NB4 (cell line): ENCODE measurements at regions not wholly inside any gene's neighbourhood (a gene's known extent, or its start where the extent isn't known, plus 50 kb on each side); places are given as distances from the start of the nearest gene placed in this dataset.

Experiments used
- MYC ChIP-seq: IDR thresholded peaks from 2 replicates; pipeline ENCODE4 v1.6.1; 2011; ENCODE audit warnings: low read depth, low read length
- POLR2A ChIP-seq: IDR thresholded peaks from 2 replicates; pipeline ENCODE4 v1.6.1; 2011; ENCODE audit warnings: mild to moderate bottlenecking; ENCODE audit not compliant: insufficient read length; ENCODE audit errors: extremely low read depth
- TF ChIP-seq, protein P1 (sequence below): IDR thresholded peaks from one replicate; pipeline ENCODE4 v1.5.1; 2012; ENCODE audit warnings: low read depth, low read length

DNA sequence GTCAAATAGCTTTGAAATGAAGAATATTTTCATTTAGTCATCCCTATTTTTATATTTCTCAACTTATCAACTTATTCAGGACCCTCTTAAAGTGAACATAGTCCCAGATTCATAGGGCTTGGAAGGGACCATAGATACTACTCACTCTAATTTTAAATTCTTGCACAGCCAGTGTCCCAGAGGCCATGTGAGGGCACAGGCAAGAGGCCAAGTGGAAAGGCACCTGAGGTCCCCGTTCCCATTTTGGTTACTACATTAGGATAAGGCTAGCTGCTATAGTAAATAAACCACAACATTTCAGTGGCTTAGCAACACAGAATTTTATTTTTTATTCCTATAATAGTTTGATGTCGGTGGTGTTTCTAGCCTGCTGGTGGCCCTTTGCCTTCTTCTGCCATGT is 227.8 kb downstream of the SPTSSA start:
- TF ChIP-seq POLR2A, result no peak
- TF ChIP-seq, protein P1, sequence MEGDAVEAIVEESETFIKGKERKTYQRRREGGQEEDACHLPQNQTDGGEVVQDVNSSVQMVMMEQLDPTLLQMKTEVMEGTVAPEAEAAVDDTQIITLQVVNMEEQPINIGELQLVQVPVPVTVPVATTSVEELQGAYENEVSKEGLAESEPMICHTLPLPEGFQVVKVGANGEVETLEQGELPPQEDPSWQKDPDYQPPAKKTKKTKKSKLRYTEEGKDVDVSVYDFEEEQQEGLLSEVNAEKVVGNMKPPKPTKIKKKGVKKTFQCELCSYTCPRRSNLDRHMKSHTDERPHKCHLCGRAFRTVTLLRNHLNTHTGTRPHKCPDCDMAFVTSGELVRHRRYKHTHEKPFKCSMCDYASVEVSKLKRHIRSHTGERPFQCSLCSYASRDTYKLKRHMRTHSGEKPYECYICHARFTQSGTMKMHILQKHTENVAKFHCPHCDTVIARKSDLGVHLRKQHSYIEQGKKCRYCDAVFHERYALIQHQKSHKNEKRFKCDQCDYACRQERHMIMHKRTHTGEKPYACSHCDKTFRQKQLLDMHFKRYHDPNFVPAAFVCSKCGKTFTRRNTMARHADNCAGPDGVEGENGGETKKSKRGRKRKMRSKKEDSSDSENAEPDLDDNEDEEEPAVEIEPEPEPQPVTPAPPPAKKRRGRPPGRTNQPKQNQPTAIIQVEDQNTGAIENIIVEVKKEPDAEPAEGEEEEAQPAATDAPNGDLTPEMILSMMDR, result no peak
- TF ChIP-seq MYC, result no peak
